Left renal pelvis (tissue), 4 donors: ENCODE measurements at regions not wholly inside any gene's neighbourhood (a gene's known extent, or its start where the extent isn't known, plus 50 kb on each side); places are given as distances from the start of the nearest gene placed in this dataset.

Experiments
- DNase-seq, 4 donors: peaks; one replicate each; pipeline ENCODE4 v3.0.0-alpha.2; 2013; ENCODE audit warnings: low read depth in 4 of 4, low spot score in 3 of 4

DNA sequence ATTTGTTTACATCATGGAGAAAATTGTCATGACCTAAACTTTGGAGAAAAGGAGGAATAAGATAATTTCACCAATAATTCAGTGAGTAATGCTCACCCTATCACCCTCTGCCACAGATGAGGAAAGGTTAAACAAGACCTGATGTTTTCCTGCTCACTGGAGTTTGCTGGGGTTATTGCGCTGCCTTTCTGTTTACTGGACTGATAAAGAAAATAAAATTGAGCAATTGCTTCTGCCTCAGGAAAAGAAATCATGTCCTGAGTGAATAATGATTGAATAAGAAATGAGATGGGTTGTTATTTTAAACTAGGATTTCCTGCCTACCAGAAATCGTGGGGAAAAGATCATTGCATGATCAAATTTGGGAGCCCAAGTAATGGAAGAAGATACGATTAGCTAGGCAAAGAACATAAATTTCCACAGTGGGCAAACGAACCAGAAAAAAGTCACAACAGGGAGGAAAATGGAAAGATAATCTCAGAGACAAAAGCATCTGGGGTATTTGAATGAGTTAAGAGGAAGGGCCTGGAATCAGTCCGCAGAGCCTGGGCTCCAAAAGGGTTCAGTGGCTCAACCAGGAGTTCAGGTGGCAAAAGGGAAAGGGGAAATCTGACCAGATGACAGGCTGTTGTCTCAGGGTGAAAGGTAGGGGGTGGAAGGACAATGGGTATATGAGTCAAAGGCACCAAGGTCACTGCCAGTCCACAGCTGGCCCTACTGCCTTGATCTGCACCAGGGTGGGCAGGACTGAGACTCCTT is 146.8 kb downstream of the FAM43A start:
- no peak for DNase-seq

DNA sequence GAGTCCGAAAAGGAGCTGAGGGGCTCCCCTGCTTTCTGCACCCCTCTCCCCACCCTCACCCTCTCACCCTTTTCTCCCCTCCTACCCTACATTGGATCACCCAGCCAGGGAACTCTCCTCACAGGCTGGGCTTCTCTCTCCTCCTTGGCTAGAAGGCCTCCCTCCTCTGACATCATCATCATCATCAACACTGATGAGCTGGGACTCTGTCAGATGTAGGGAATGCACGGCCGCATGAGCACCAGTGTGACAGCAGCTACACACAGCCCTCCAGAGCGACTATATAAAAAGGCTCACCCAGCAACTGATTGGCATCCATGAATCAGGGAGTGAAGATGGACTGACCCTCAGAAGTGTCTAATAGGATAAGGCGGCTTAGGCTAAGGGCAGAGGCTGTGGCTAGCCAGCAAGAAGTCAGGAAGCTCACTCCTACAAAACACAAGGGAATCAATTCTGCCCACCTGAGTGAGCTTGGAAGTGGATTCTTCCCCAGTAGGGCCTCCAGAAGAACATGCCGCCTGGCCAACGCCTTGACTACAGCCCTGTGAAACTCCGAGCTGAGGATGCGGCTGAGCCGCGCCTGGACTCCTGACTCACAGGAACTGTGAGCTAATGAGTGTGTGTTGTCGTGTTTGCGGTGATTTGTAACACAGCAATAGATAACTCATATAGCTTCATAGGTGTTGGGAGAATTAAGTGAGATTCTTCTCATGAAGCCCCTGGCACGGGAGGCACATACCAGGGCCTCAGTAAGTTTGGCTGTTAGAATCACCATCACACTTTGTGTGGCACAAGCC is 147.6 kb downstream of the FAM43A start:
- DNase-seq = no peak

DNA sequence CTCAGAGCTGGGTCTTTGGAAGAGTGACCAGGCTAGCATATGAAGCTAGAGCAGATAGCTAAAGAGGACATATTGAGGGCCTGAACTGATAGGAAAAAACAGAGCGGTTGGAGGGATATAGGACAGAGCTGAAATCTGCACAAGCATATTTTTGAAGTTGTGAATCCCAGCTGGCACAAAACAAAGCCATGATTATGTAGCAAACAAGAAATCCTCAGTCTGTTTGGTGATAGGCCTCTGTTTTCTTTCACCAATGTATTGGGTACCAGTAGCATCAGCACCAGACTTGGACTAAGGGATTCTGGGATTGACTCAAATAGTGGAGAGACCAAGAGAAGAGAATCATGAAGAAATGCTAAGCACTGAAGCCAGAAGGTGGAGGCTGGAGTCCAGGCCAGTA is 151.0 kb downstream of the FAM43A start:
- DNase-seq = no peak

DNA sequence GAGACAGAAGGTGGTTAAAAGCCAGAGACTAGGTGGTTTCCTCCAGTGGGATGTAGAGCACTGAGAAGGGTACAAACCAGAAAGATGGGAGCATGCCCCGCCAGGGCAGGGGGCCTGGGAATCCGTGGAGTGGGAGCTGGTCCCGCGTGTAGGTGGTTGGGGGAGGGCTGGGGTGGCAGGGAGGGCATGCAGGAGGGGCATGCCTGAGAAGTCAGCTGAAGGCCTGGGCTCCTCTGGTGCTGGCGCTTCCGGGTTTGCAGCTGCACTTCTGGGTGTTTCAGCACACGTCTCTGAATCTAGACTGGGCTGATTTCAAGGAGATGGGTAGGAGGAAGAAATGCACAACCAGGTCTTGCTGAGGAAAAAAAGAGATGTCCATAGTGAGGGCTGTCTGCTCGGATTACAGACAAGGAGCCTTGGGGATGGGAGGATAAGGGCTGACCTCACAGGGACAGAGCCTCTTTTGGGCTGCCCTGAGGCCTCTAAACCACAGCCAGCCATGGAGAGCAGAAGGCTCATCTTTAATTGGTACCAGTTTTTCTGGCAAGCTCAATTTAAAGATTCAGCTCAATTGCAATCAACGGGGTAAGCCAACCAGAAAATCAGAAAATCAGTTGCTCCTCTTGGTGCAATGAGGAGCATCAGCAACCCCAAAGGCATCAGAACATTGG is 151.9 kb downstream of the FAM43A start:
- DNase-seq = no peak

DNA sequence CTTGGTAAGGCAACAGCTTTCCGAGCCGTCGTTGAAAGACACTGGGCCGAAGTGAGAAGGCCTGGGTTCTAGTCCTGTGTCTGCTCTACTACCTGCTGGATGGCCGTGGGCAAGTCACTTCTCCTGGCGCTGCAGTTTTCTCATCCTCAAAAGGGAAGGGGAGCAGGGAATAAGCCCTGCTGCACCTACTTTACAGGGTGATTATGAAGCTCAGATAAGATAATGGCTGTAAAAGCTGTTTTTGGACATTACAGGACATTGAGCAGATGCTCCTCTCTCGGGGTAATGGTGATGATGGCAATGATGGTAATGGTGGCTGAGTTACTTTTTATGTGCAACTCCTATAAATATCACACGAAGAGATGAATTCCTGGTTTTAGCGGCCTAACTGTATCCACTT is 152.6 kb downstream of the FAM43A start:
- no peak for DNase-seq

DNA sequence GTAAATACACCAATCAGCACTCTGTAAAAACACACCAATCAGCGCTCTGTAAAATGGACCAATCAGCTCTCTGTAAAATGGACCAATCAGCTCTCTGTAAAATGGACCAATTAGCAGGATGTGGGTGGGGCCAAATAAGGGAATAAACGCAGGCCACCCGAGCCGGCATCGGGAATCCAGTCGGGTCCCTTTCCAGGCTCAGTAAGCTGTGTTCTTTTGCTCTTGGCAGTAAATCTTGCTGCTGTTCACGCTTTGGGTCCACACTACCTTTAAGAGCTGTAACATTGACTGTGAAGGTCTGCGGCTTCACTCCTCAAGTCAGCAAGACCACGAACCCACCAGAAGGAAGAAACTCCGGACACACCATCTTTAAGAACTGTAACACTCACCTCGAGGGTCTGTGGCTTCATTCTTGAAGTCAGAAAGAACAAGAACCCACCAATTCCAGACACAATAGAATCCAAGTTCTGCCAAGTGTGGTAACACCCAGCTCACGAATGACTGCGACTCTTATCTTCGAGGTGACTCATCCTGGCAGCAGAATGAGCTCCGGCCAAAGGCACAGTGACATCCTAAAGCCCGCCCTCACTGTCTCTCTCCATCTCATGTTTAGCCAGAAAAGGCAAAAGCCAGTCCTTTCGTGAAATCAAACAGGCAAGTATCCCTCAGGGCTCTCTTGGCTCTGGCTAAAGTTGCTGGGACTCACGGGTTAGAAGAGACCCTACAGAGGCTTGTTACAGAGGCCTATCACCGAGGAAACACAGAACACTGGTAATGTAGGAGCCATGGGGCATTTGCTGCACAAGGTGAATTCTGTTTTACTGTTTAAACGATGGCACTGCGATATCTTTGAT is 155.2 kb downstream of the FAM43A start:
- DNase-seq = no peak

DNA sequence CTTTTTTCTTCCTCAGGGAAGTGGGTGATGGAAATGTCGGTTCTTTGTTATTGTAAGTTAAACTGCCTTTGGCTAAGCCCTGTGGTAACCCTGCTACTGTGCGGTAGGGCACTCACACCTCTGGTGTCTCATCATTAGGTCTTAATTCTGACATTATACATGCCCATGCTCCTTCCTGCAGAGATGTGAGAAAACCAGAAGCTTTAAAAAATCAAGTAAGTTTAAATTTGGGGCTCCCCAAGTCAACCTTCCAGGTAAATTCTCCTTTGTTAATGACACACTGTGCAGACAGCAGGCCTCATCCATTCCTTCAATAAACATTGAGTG is 155.8 kb downstream of the FAM43A start:
- no peak for DNase-seq

DNA sequence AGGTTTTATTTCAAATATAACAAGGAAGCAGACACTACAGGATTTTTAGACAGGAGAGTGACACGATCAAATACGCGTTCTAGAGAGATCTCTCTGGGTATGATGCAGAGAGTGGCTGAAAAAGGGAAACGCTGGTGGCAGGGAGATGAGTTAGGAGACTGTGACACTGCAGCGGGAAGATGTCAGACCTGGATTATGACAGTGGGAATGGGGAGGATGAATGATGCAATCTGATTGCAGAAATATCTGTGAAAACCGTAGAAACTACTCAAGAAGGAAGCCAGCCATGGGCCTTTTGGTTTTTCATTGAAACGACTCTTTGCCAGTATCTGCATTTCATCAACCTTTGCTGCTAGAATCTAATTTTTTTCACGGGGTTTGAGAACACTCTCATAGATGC is 157.9 kb downstream of the FAM43A start:
- no peak for DNase-seq

DNA sequence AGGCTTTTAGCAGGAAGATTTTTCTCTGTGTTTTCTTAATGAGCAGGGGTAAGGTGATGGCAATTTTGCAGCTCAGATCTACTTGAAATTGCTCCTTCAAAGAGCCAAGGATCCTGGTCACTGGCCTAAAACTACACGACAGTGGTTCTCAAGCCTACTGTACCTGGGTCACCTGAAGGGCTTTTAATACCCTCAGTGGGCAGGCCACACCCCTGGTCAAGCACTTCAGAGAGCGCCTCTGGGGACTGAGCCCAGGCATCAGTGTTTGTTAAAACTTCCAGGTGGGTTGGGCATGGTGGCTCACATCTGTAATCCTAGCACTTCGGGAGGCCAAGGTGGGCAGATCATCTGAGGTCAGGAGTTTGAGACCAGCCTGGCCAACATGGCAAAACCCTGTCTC is 158.4 kb downstream of the FAM43A start:
- no peak for DNase-seq

DNA sequence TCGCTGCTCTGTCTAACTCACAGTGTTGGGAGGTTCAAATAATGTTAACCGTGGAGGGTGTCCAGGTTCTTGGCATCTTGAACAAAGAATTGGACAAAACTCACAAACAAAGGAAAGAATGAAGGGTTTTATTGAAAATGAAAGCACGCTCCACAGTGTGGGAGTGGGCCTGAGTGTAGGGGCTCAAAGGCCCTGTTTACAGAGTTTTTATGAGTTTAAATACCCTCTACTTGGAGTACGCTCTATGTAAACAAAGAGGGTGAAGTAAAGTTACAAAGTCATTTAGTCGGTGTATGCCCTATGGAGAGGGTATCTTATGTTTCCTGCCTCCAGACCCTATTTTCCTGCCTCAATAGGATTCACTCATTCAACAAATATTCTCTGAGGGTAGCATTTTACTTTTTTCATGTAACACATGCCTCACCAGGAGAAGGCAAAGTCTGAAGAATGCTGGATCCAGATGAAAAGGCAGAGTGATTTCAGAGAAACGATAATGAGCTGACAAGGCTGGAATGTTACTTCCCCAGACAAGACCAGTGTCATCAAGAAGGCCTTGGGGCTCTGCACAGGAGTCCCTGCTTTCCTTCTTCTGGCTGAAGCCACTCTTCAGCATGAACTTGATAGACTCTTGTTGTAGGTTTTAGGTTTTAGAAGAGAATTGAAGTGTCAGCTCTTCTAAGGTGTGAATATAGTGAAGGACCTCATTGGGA is 163.6 kb downstream of the FAM43A start:
- no peak for DNase-seq

DNA sequence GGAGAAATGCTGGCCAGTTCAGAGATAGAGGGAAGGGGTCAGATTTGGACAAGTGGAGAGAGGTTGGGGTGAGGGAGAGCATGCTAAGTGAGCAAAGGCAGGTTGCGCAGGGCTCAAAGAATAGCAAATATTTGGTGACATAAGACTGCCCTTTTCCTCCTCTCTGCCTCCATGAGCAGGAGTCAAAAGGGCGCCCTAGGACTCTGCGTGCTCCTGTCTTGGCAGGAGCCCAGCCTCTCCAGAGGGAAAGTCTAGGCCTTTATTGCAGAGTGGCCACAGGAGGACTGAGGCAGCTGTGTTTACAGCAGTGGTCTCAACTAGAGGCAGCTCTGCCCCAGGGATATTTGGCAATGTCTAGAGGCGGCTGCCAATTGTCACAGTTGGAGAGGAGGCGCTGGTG is 165.6 kb downstream of the FAM43A start:
- DNase-seq = no peak

DNA sequence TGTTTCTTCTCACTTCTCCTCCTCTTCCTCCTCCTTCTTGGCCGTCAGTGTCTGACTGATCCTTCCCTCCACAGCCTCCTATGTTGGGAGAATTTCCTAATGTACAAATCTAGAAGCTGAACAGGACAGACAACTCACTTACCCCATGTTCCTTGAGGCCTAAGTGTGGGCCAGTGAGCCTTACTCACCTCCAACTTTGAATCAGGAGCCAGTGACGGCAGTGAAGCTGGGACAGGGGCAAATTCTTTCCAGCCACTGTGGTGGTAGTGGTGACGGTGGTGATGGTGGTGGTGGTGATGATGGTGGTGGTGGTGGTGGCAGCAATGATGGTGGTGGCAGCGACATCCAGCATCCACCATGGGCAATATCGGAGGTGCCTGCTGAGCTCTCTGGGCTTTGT is 166.3 kb downstream of the FAM43A start:
- DNase-seq = no peak

DNA sequence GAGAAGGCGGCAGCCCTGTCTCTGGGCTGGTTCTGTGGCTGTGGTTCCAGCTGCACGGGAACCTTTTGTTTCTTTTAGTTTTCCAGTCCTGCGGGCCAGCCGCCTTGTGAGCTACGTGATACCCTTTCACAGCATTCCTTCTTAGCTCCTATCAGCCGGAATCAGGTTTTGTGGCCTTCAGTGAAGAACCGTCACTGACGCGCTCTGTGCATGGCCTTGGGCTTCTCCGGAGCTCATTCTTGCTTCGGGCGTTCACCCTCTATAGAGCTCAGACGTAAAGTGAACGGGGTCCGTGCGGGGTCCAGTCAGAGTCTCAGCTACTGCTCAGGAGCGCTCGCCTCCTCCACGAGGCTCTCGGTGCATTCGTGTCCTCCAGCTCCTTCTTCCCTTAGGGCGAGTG is 166.7 kb downstream of the FAM43A start:
- DNase-seq = no peak

DNA sequence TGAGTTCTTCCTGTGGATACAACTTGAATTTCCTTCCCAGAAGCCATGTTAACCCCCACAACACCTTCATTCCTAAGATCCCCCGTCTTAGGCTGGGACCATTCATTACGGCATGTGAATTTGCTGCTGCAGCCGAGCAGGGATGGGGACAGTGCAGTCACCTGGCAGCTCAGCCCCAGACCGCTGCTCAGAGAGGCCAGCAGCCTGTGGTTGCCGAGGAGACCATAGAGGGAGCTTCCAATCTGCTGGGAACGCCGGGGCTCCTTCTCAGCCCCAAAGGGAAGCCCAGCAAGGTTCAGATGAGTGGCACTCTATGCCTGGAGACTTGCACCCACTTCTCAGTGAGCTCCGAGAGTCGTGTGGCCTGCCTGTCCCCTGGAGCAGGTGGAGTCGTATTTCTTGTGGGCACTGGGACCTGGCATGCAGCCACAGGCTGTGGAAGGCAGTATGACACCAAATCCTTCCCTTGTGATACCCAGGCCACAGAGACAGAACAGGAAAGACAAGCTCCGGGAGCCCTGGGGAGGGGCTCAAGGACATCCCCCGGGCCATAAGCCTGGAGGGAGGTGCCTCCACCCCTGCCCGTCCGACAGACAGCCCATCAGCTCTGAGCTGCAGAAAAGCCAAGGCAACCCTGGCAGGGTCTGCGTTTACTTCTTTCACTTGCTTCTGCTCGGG is 167.3 kb downstream of the FAM43A start:
- no peak for DNase-seq

DNA sequence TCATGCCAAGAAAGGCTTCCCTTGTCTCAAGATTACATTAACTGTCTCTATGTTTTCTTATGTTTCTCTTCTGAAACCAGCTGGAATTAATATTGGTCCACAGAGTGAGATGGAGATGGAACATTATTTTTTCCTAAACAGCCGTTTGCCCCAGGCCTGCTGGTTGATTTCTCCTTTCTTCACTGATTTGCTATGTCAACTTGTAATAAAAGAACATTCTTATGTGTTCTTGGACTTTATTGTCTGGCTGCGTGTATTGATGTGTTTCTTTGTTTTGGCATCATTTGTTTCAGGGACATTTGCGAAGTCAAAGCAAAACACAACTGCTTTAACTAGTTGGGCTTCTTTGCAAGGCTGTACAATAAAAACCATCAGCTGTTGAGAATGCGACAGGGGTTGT is 168.5 kb downstream of the FAM43A start:
- no peak for DNase-seq

DNA sequence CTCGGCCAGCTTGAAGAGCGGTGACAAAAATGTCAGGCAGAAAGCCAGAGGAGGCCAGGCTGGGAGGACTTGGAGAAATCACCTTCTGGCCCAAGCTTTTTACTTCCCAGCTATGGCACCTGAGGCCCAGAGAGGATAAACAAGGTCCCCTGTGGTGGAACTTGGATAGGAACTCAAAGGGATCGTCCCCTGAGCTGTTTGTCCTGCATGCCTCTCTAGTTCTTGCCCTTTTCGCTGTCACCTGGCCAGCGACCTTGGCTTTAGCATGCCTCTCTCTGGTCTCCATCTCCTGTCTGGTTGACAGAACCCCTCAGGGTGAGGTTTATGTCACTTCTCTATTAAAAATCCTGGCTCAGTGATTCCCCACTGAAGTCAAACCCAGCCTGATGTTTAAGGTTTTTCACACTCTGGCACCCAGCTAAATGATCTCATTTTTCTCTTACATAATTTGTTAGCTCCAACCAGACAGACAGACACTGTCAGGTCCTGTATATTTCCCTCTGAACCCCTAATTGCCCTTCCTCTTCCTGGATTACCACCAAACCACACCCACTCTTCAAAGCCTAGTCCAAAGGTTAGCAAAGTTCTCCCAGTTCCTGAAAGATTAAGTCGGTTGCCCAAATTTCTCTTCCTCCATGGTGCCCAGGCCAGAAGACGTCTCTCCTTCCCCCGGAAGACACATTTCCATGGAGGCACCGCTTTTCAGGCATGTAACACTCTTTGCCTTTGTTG is 169.1 kb downstream of the FAM43A start:
- DNase-seq = no peak

DNA sequence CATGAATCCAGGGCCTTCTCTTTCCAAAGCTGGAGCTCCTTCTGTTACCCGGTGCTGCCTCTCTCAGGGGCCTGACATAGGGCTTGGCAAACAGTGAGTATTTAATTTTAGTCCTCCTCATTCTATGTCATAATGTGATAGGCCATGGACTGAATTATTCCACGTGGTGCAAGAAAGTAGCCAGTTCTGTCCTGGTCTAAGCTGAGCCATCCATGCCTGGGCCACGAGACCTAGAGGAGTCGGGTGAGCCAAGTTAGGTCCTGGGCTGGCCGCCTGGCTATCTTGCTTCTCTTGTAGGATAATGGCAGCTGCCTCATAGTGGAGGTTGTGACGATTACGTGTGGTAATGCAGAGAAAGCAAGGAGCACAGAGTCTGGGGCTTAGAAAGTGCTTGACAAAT is 170.6 kb downstream of the FAM43A start:
- no peak for DNase-seq

DNA sequence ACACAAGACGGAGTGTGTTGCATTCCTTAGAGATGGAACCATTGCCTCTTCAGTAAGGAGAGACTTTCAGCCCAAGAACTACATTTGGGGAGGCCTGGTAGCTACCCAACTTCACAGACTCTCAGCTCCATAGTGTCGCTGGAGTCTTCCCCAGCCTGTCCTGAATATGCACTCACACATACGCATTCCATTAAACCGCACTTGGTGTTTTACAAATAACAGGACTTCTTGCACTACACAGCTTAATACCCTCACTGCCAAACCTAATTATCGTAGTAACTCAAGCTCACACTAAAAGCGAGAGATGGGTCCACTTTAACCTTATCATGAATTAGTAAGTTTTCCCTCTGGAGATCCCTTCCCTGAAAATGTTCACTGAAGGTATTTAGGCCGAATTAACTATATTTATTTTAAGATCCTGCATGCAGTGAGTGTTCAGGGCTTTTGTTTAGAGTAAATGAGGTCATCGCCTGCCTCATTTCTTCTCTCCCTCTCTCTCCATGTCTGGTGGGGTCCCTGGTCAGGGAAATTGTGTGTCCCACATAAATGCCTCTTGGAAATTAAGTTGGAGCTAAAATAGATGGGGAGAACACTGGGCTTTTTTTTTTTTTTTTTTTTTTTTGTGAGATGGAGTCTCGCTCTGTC is 171.9 kb downstream of the FAM43A start:
- DNase-seq = no peak

DNA sequence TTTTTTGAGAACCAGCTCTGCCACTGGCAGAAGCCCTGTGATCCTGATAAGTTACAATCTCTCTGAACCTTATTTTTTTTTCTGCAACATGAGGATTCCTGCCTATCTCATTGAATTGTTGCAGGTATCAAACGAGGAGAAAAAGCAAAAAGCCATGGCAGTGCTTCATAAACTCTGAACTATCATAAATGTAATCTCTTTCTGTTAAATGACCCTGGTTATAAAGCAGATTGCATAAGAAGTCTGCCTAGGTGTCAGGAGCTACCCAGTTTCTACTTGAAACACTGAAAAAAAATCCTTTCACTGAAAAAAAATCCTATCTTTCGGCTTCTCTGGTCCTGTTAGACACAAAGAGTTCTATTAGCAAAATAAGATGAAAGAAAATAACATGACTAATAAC is 172.7 kb downstream of the FAM43A start:
- no peak for DNase-seq
